Prostate gland (tissue), 2 donors: ENCODE measurements at regions not wholly inside any gene's neighbourhood (a gene's known extent, or its start where the extent isn't known, plus 50 kb on each side); places are given as distances from the start of the nearest gene placed in this dataset.

ENCODE experiments used
- CTCF ChIP-seq, 4 experiments: fragments of 200-600 bp in 2 of 4; fragments of 450-650 bp in 2 of 4; sonication (generic) in 2 of 4; IDR thresholded peaks; 1 replicate in 3 of 4; 2 replicates in 1 of 4; pipeline ENCODE4 v1.5.1; 2016 to 2019; ENCODE audit warnings: antibody characterized with exemption in 4 of 4, mild to moderate bottlenecking in 2 of 4, moderate library complexity in 2 of 4
- POLR2A ChIP-seq: fragments of 450-650 bp; IDR thresholded peaks from one replicate; pipeline ENCODE4 v1.6.1; 2016; ENCODE audit warnings: antibody characterized with exemption, mild to moderate bottlenecking

- TF ChIP-seq CTCF (IDR thresholded peaks at IDR 0.05) (no peak), POLR2A (no peak)
Measured at GRCh38 chr6:21949211-21949801, 347.5 kb downstream of the PRL start.
